GM18951 (cell line): ENCODE measurements at regions not wholly inside any gene's neighbourhood (a gene's known extent, or its start where the extent isn't known, plus 50 kb on each side); places are given as distances from the start of the nearest gene placed in this dataset.

Experiments used
- POLR2A ChIP-seq: IDR thresholded peaks from 4 replicates; pipeline ENCODE4 v1.6.1; 2011; ENCODE audit warnings: mild to moderate bottlenecking; ENCODE audit not compliant: insufficient read length, insufficient read depth; ENCODE audit errors: extremely low read depth
- in situ Hi-C: fragments of 300-500 bp; cut with MboI; formaldehyde crosslinking; loops from one replicate; pipeline ENCODE4 v1.12.0; 2022; ENCODE audit warnings: low sequenced_read_pairs, mixed read lengths, inconsistent platforms; ENCODE audit not compliant: unreplicated experiment

GRCh38 chr11:22037505-22037904, 155.4 kb upstream of the ANO5 start:
- no peak for TF ChIP-seq POLR2A
- in situ Hi-C loops: no loop called here

GRCh38 chr11:22041039-22041438, 151.8 kb upstream of the ANO5 start:
- in situ Hi-C loops: no loop called here
- TF ChIP-seq POLR2A: no peak

- in situ Hi-C loops: no loop called here
- TF ChIP-seq POLR2A: no peak
These were observed 150.8 kb upstream of the ANO5 start for GRCh38 chr11:22042081-22042480.

GRCh38 chr11:22044126-22044525, 148.8 kb upstream of the ANO5 start:
- no peak for TF ChIP-seq POLR2A
- in situ Hi-C loops: no loop called here

GRCh38 chr11:22049276-22049675, 143.6 kb upstream of the ANO5 start:
- in situ Hi-C loops: no loop called here
- TF ChIP-seq POLR2A: no peak

GRCh38 chr11:22065472-22065871, 127.4 kb upstream of the ANO5 start:
- no peak for TF ChIP-seq POLR2A
- in situ Hi-C loops: no loop called here

- TF ChIP-seq POLR2A: no peak
- in situ Hi-C loops: no loop called here
These were observed 123.0 kb upstream of the ANO5 start for GRCh38 chr11:22069844-22070243.

GRCh38 chr11:22076271-22076930, 116.5 kb upstream of the ANO5 start:
- no peak for TF ChIP-seq POLR2A
- in situ Hi-C loops: no loop called here

GRCh38 chr11:22078063-22078462, 114.8 kb upstream of the ANO5 start:
- no peak for TF ChIP-seq POLR2A
- in situ Hi-C loops: no loop called here

- in situ Hi-C loops: no loop called here
- no peak for TF ChIP-seq POLR2A
These were observed 113.6 kb upstream of the ANO5 start for GRCh38 chr11:22079133-22079872.

- no peak for TF ChIP-seq POLR2A
- in situ Hi-C loops: no loop called here
These were observed 110.7 kb upstream of the ANO5 start for GRCh38 chr11:22082178-22082577.

- in situ Hi-C loops: no loop called here
- no peak for TF ChIP-seq POLR2A
These were observed 110.1 kb upstream of the ANO5 start for GRCh38 chr11:22082788-22083187.

GRCh38 chr11:22084056-22084455, 108.8 kb upstream of the ANO5 start:
- in situ Hi-C loops: no loop called here
- TF ChIP-seq POLR2A: no peak

- in situ Hi-C loops: no loop called here
- TF ChIP-seq POLR2A: no peak
These were observed 108.3 kb upstream of the ANO5 start for GRCh38 chr11:22084564-22084963.
